ENCODE measurements at regions not wholly inside any gene's neighbourhood (a gene's known extent, or its start where the extent isn't known, plus 50 kb on each side); places are given as distances from the start of the nearest gene placed in this dataset.

DNA sequence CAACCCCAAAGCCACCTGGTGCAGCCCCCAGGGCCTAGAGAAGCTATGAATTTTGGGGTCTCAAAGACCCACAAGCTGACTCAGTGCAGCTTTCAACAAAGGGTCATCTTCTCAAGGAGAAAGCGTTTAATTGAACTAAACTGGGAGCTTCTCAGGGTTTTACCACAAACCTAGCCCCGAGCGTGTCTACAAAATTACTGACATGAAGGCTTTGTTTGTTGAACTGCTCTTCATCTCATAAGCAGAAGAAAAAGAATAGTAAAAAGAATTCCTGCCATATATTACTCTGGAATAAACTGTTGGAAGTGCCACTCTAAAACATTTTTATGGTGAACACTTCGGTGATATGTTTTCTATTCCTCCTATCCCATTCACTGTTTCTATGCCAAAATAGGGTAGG is 50.8 kb upstream of the INCENP start:
- DNase-seq (ENCODE audit: low spot score), result no peak
- Mint-ChIP-seq H3K27me3 (peaks cover 0 to 5% of the 10 kb centered on the region in 2 donors), H3K27ac (peak overlapping the region in 1 of 2 donors; percentile 64), H3K4me3 (no peak overlapping the region), H3K36me3 (no peaks in the 10 kb centered on the region), H3K9me3 (no peaks in the 10 kb centered on the region), H3K4me1 (ENCODE audit: low read depth in 2 of 2) (peaks cover 6 to 17% of the 10 kb centered on the region in 2 donors)
- ATAC-seq, result no peak

DNA sequence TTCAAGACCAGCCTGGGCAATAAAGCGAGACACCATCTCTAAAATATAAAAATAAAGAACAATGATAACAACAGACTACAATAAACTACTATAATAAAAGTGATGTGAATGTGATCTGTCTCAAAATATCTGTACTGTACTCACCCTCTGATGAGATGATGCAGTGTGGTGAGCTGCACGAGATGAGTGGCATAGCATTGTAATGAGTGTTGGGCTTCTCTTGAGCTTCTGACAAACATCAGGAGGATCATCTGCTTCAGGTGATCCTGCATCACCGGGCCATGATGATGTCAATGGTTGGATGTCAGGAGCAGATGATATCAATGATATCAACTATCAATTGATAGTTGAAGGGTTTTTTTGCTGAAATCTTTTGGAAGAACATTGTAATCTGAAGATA is 52.4 kb upstream of the INCENP start:
- peaks cover 0 to 5% of the 10 kb centered on the region in 2 donors for H3K27me3 Mint-ChIP-seq
- DNase-seq (ENCODE audit: low spot score), result no peak
- peaks cover 6 to 17% of the 10 kb centered on the region in 2 donors for H3K4me1 Mint-ChIP-seq (ENCODE audit: low read depth in 2 of 2)
- no peaks in the 10 kb centered on the region for H3K9me3 Mint-ChIP-seq
- ATAC-seq, result no peak
- no peak overlapping the region for H3K27ac Mint-ChIP-seq
- no peaks in the 10 kb centered on the region for H3K36me3 Mint-ChIP-seq
- no peak overlapping the region for H3K4me3 Mint-ChIP-seq

DNA sequence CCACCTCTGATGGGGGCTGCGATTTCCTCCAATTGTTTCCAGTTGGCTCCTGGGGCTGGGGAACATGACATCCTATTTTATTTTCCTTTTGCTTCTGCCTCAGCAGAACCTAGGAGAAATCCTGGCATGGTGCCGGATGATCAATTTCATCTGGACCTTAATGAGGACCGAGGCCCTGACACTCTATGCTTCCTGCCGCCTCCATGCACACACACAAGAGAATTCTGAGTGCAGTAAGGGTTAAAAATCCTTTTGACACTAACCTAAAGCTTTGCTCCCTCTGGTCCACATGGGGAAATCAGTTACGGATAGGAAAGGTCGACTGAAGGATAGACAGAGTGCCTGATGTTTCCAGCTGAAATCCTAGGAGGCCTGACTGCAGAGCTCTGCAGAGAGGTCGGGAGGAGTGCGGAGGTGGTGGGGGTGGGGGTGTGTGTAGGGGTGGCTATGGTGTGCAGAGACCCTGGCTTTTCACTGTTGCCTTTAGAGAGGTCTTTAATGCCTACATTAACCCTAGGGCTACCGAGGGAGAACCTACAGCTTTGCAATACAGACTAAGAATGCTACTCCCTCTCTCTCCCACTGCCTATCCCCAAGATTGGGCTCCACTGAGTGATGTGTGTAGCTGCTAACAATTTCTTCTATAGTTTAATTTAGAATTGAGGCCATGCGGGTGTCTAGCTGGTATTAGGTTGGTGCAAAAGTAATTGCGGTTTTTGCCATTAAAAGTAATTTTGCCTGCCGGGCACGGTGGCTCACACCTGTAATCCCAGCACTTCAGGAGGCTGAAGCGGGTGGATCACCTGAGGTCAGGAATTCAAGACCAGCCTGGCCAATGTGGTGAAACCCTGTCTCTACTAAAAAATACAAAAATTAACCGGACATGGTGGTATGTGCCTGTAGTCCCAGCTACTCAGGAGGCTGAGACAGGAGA is 53.6 kb upstream of the INCENP start:
- DNase-seq (ENCODE audit: low spot score) (no peak), ATAC-seq (no peak)
- Mint-ChIP-seq H3K36me3 (no peaks in the 10 kb centered on the region), H3K4me1 (ENCODE audit: low read depth in 2 of 2) (peaks cover 6 to 15% of the 10 kb centered on the region in 2 donors), H3K4me3 (no peak overlapping the region), H3K27ac (no peak overlapping the region), H3K9me3 (no peaks in the 10 kb centered on the region), H3K27me3 (peaks cover 0 to 5% of the 10 kb centered on the region in 2 donors)

DNA sequence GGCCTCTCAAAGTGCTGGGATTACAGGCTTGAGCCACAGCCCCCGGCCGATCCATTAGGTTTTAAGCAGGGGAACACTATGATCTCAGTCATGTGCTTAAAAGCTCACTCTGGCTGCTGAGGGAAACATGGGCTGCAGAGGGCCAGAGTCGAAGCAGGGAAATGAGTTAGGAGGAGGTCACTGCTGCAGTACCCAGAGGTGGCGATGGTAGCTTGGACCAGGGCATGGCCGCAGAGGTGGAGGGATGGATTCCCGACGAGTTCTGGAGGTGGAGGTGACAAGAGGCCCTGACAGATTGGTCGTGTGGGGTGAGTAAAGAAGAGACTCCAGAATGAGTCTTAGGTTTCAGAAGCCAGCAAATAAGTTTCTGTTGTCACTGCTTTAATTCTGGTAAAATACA is 54.4 kb upstream of the INCENP start:
- DNase-seq (ENCODE audit: low spot score), result no peak

DNA sequence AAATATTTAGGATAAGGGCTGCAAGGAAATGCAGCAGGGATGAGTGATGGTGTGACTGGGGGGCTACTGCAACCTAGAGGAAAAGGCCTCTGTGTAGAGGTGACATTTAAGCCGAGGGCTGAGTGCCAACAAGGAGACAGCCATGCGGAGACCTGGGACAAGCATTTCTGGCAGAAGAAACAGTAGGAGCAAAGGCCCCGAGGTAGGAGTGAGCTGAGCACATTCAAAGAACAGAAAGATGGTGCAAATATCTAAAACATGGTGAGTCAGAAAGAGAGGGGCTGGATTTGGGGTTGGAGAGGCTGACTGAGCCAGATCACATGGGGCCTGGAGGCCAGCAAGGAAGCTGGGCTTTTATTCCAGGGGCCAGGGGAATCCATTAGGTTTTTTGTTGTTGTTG is 55.1 kb upstream of the INCENP start:
- DNase-seq (ENCODE audit: low spot score) (no peak), ATAC-seq (no peak)
- H3K36me3 Mint-ChIP-seq, result no peaks in the 10 kb centered on the region
- H3K27ac Mint-ChIP-seq, result peak overlapping the region in 1 of 2 donors; percentile 32
- no peaks in the 10 kb centered on the region for H3K9me3 Mint-ChIP-seq
- H3K4me3 Mint-ChIP-seq, result no peak overlapping the region
- peaks cover 6 to 13% of the 10 kb centered on the region in 2 donors for H3K4me1 Mint-ChIP-seq (ENCODE audit: low read depth in 2 of 2)
- H3K27me3 Mint-ChIP-seq, result peaks cover 0 to 5% of the 10 kb centered on the region in 2 donors

More for the DNA sequence above, 54.4 kb upstream of the INCENP start:
- Mint-ChIP-seq H3K27me3 (peaks cover 0 to 5% of the 10 kb centered on the region in 2 donors), H3K4me3 (no peak overlapping the region), H3K27ac (no peak overlapping the region), H3K9me3 (no peaks in the 10 kb centered on the region), H3K36me3 (no peaks in the 10 kb centered on the region), H3K4me1 (ENCODE audit: low read depth in 2 of 2) (peaks cover 6 to 13% of the 10 kb centered on the region in 2 donors)
- ATAC-seq, result peak in 1 of 2 donors; percentile 63

DNA sequence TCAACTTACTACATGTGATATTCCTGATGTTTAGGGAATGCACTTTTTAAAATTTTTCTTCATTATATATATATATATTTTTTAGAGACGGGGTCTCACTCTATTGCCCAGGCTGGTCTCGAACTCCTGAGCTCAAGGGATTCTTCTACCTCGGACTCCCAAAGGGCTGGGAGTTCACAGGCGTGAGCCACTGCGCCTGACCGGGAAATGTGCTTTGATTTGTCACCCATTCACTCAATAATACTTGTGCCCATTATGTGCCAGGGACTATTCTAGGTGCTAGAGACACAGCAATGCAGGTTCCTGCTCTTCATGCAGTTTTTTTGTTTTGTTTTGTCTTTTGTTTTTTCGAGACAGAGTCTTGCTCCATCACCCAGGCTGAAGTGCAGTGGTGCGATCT is 56.1 kb upstream of the INCENP start:
- ATAC-seq, result no peak
- H3K4me3 Mint-ChIP-seq, result no peak overlapping the region
- no peak for DNase-seq (ENCODE audit: low spot score)
- H3K9me3 Mint-ChIP-seq, result no peaks in the 10 kb centered on the region
- peaks cover 6 to 11% of the 10 kb centered on the region in 2 donors for H3K4me1 Mint-ChIP-seq (ENCODE audit: low read depth in 2 of 2)
- H3K36me3 Mint-ChIP-seq, result no peaks in the 10 kb centered on the region
- no peak overlapping the region for H3K27ac Mint-ChIP-seq
- peaks cover 0 to 5% of the 10 kb centered on the region in 2 donors for H3K27me3 Mint-ChIP-seq

DNA sequence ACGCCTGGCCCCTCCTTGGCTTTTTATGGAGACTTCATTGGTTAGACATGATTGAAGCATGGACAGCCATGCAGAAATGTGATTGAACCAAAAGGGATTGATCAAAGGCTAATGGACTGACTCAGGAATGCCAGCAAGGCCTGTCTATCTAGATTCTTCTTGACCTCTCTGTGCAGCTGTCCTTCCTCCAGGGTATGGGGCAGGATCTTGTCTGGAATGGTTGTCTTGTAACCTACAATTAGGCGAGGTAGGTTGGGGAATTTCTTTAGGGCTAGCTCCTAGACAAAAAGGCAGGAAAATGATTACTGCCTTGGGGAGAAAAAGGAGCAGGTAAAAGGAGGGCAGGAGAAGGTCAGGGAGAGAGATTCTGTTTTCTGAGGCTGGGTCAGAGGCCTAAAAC is 59.6 kb upstream of the INCENP start:
- Mint-ChIP-seq H3K4me3 (no peak overlapping the region), H3K27ac (no peak overlapping the region), H3K4me1 (ENCODE audit: low read depth in 2 of 2) (peaks cover under 1 to 11% of the 10 kb centered on the region in 2 donors), H3K36me3 (no peaks in the 10 kb centered on the region), H3K9me3 (no peaks in the 10 kb centered on the region), H3K27me3 (peaks cover 0 to 5% of the 10 kb centered on the region in 2 donors)
- ATAC-seq, result no peak
- DNase-seq (ENCODE audit: low spot score), result no peak

DNA sequence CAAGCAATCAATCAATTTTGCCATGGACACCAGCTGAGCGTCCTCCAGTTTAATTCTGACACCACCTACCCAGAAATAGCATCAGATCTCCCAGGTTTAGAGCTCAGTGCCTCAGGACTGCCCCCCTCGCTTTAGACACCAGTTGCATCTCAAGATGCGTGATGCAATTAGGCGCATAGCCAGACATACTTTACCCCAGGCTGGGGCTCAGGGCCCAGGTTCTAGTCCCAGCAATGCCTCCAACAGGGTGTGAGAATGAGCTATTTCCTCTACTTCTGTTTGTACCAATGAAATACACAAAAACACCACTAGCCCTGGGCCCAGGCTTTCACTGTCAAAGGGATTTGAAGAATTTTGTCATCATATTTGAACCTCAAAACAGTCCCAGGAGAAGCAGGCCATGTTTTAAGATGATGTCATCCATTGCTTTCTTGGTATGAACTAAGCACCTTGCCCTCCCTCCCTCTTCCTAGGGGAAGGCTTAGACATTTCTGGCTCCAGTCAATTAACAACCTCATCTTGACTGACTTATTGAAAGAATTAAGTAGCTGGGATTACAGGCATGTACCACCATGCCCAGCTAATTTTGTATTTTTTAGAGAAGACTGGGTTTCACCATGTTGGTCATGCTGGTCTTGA is 61.5 kb upstream of the INCENP start:
- Mint-ChIP-seq H3K4me1 (ENCODE audit: low read depth in 2 of 2) (peaks cover 0 to 5% of the 10 kb centered on the region in 2 donors), H3K27ac (peak overlapping the region in 1 of 2 donors; percentile 58), H3K9me3 (no peaks in the 10 kb centered on the region), H3K36me3 (no peaks in the 10 kb centered on the region), H3K4me3 (no peak overlapping the region), H3K27me3 (no peaks in the 10 kb centered on the region)
- no peak for DNase-seq (ENCODE audit: low spot score)
- ATAC-seq, result no peak

DNA sequence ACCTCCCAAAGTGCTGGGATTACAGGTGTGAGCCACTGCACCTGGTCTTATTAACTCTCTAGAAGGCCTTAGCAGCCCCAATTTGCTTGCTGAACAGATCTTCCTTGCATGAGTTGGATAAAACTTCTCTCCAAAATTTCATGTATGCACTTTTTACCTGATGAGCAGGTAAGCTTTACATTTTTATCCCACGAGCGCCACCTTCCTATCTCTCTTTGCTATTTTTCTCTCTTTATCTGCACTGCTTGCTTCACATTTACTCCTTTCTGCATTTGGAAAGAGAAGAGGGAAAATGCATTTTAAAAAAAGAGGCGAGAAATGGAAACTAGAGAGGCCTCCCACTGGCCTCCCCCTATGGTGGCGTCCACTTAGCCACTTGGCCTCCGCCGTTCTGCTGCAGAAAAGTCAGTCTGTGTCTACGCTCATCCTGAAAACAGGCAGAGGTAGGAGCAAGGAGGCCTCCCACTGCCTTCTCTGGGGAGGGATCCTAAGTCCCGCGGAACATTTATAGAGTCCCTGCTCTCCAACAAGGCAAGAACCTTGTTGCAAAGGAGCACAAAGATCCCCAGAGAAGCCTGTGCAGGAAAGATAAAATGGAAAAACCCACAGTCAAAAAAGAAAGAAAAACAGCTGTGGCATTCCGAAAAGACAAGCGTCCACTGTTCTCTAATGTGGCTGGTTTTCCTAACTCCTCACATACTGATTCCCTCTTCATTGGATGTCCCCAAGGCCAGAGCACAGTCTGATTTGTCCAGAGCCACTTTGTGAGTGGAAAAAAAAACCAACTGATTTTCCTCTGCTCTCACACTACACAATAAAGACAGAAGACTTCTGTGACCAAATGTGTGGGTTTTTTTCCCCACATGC is 62.2 kb upstream of the INCENP start:
- no peak for DNase-seq (ENCODE audit: low spot score)
- no peaks in the 10 kb centered on the region for H3K9me3 Mint-ChIP-seq
- H3K36me3 Mint-ChIP-seq, result no peaks in the 10 kb centered on the region
- H3K4me3 Mint-ChIP-seq, result no peak overlapping the region
- H3K4me1 Mint-ChIP-seq (ENCODE audit: low read depth in 2 of 2), result peaks cover 0 to 5% of the 10 kb centered on the region in 2 donors
- no peak for ATAC-seq
- peak overlapping the region in 1 of 2 donors; percentile 58 for H3K27ac Mint-ChIP-seq
- H3K27me3 Mint-ChIP-seq, result no peaks in the 10 kb centered on the region

DNA sequence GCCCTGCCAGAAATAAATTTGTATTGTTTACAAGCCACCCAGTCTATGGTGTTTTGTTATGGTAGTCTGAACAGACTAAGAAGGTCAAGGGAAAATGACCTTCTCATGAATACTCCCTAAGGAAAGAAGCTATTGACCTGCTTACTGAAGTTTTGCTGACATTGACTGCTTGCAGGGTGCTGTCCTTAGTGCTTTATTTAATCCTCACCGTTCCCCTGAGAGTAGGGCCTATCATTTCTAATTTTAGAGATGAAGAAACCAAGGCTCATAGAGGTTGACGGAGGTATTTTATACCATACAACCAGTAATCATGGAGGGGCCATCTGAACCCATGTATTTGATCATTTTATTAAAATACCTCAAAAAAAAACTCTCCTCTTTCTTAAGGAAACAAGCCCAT is 66.7 kb upstream of the INCENP start:
- H3K4me3 Mint-ChIP-seq, result no peak overlapping the region
- H3K36me3 Mint-ChIP-seq, result no peaks in the 10 kb centered on the region
- H3K27ac Mint-ChIP-seq, result no peak overlapping the region
- no peak for DNase-seq (ENCODE audit: low spot score)
- no peaks in the 10 kb centered on the region for H3K9me3 Mint-ChIP-seq
- H3K27me3 Mint-ChIP-seq, result peaks cover 0 to 3% of the 10 kb centered on the region in 2 donors
- peaks cover 0 to 12% of the 10 kb centered on the region in 2 donors for H3K4me1 Mint-ChIP-seq (ENCODE audit: low read depth in 2 of 2)
- ATAC-seq, result no peak

DNA sequence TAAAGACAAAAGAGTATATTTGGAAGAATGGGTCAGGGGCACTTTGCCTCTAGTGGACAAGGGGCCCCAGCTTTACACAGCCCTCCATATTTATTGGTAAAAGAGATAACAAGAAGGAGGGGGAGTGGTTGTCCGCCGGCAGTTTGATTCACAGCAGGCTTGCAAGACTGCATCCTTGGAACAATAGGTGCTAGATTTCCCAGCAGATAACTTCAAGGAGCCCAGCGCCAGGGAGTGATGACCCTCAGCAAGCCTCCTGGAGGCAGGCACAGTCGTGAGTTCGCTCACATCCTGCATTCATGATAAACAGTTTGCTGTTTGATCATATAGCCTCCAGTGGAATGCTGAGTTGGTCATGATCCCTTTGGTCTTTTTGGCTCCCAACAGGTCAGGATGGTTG is 67.8 kb upstream of the INCENP start:
- H3K4me1 Mint-ChIP-seq (ENCODE audit: low read depth in 2 of 2), result peaks cover 0 to 9% of the 10 kb centered on the region in 2 donors
- H3K4me3 Mint-ChIP-seq, result no peak overlapping the region
- ATAC-seq (no peak), DNase-seq (ENCODE audit: low spot score) (no peak)
- H3K36me3 Mint-ChIP-seq, result no peaks in the 10 kb centered on the region
- H3K27me3 Mint-ChIP-seq, result peaks cover 0 to 4% of the 10 kb centered on the region in 2 donors
- H3K27ac Mint-ChIP-seq, result peak overlapping the region in 1 of 2 donors; percentile 29
- H3K9me3 Mint-ChIP-seq, result no peaks in the 10 kb centered on the region

DNA sequence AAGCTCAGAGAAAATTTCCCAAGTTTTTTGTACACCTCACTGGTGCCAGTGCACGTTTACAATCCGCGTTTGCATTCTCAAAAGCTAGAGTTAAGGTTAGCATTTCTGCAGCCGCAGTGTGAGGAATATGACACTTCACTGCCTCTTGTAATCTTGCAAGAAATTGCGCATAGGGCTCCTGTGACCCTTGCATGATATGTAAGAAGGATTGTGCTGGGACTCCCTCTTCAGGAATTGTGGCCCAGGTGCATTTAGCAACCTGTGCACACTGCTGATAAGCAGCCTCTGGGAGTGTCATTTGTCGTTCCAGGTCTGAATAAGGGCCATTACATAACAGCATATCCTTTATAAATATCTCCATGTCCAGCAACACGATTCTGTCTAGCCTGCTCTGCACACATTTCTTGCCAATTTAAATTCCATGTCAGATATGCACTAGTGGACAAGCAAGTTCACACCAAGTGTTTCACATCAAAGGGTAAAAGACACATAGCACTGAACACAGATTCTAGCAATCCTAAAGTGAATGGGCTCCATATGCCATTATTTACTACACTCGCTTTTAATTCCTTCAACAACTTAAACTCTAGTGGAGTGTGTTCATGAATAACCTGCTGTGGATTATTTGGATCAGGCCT is 69.2 kb upstream of the INCENP start:
- Mint-ChIP-seq H3K36me3 (no peaks in the 10 kb centered on the region), H3K27ac (no peak overlapping the region), H3K4me3 (no peak overlapping the region), H3K9me3 (no peaks in the 10 kb centered on the region), H3K4me1 (ENCODE audit: low read depth in 2 of 2) (peaks cover 0 to 9% of the 10 kb centered on the region in 2 donors), H3K27me3 (peaks cover 0 to 4% of the 10 kb centered on the region in 2 donors)
- ATAC-seq (no peak), DNase-seq (ENCODE audit: low spot score) (no peak)

DNA sequence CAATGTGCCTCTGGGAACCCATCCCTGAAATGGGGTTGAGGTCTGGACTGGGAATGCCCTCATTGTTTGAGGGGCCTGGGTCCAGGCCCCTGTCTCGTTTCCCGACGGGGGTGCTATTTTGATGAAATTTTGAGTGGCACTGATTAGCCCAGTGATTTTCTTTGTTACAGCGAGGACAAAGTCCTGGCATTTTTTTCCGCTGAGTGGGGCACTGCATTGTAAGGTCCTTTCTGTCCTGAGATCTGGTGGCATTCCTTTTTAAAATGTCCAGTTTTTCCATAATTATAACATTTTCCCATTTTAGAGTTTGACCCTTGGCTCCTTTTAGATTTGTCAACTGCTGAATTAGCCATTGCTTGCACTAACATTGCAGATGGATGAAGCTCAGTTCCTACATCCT is 69.7 kb upstream of the INCENP start:
- H3K9me3 Mint-ChIP-seq, result no peaks in the 10 kb centered on the region
- ATAC-seq (no peak), DNase-seq (ENCODE audit: low spot score) (no peak)
- H3K27me3 Mint-ChIP-seq, result peaks cover 0 to 4% of the 10 kb centered on the region in 2 donors
- H3K4me3 Mint-ChIP-seq, result no peak overlapping the region
- H3K4me1 Mint-ChIP-seq (ENCODE audit: low read depth in 2 of 2), result peaks cover 0 to 9% of the 10 kb centered on the region in 2 donors
- H3K36me3 Mint-ChIP-seq, result no peaks in the 10 kb centered on the region
- H3K27ac Mint-ChIP-seq, result peak overlapping the region in 1 of 2 donors; percentile 33

Data from natural killer cell treated with Interleukin-12 subunit alpha and Interleukin-12 subunit beta and Interleukin-15 and Interleukin-18, amount 100 ng/mL, for 72 hours (primary cell).